ENCODE measurements at regions not wholly inside any gene's neighbourhood (a gene's known extent, or its start where the extent isn't known, plus 50 kb on each side); places are given as distances from the start of the nearest gene placed in this dataset.

DNA sequence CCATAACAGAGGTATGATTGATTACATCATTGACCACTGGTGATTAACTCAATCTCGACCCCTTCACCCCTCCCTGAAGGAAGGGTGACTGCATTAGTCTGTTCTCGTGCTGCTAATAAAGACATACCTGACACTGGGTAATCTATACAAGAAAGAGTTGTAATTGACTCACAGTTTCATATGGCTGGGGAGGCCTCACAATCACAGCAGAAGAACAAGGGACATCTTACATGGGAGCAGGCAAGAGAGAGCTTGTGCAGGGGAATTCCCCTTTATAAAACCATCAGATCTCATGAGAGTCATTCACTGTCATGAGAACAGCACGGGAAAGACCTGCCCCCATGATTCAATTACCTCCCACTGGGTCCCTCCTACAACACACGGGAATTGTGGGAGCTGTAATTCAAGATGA, 55.9 kb upstream of the TMCC3 start:
- TF ChIP-seq RCOR1 (IDR thresholded peaks at IDR 0.05; ENCODE audit: low read depth, low read length) (no peak), NPAS2 (CRISPR knock-in tag; IDR thresholded peaks at IDR 0.05; ENCODE audit: borderline replicate concordance) (no peak), CBX8 (IDR thresholded peaks at IDR 0.05) (no peak), SREBF2 (IDR thresholded peaks at IDR 0.05) (no peak), CEBPB (IDR thresholded peaks at IDR 0.05) (no peak), TFCP2L1 (CRISPR knock-in tag; IDR thresholded peaks at IDR 0.05) (no peak), BHLHE40 (IDR thresholded peaks at IDR 0.05; ENCODE audit: low read depth, low read length) (no peak), NR3C1 (IDR thresholded peaks at IDR 0.05) (no peak), RARB (CRISPR knock-in tag; IDR thresholded peaks at IDR 0.05) (no peak)
- TF ChIP-seq, protein P1, sequence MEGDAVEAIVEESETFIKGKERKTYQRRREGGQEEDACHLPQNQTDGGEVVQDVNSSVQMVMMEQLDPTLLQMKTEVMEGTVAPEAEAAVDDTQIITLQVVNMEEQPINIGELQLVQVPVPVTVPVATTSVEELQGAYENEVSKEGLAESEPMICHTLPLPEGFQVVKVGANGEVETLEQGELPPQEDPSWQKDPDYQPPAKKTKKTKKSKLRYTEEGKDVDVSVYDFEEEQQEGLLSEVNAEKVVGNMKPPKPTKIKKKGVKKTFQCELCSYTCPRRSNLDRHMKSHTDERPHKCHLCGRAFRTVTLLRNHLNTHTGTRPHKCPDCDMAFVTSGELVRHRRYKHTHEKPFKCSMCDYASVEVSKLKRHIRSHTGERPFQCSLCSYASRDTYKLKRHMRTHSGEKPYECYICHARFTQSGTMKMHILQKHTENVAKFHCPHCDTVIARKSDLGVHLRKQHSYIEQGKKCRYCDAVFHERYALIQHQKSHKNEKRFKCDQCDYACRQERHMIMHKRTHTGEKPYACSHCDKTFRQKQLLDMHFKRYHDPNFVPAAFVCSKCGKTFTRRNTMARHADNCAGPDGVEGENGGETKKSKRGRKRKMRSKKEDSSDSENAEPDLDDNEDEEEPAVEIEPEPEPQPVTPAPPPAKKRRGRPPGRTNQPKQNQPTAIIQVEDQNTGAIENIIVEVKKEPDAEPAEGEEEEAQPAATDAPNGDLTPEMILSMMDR (IDR thresholded peaks at IDR 0.05) = no peak
- TF ChIP-seq, protein P2, sequence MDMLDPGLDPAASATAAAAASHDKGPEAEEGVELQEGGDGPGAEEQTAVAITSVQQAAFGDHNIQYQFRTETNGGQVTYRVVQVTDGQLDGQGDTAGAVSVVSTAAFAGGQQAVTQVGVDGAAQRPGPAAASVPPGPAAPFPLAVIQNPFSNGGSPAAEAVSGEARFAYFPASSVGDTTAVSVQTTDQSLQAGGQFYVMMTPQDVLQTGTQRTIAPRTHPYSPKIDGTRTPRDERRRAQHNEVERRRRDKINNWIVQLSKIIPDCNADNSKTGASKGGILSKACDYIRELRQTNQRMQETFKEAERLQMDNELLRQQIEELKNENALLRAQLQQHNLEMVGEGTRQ (IDR thresholded peaks at IDR 0.05) = no peak
- TF ChIP-seq, protein P3, sequence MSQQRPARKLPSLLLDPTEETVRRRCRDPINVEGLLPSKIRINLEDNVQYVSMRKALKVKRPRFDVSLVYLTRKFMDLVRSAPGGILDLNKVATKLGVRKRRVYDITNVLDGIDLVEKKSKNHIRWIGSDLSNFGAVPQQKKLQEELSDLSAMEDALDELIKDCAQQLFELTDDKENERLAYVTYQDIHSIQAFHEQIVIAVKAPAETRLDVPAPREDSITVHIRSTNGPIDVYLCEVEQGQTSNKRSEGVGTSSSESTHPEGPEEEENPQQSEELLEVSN (IDR thresholded peaks at IDR 0.05; ENCODE audit: borderline replicate concordance, low read depth) = no peak
- no peak for FAIRE-seq
- Histone ChIP-seq H3K4me3 (no peak overlapping the region), H3K27ac (no peak overlapping the region), H3K4me1 (peaks cover 20% of the 10 kb centered on the region), H3K4me2 (no peak overlapping the region), H3K9me3 (no peaks in the 10 kb centered on the region)
- WGBS (ENCODE audit: missing lambda C conversion rate) = 44% methylated on average over 4 of the region's 4 CpGs
- ATAC-seq = no peak
- ChIA-PET POLR2A (no interaction called here), CTCF (interaction anchor here (1.7 kb wide), 1 partner anchor 9 kb away, joined by 4 read pairs; no protein-coding TSS in a partner anchor)
- no peak for DNase-seq (ENCODE audit: low read depth in 1 of 2, low spot score in 1 of 2)

DNA sequence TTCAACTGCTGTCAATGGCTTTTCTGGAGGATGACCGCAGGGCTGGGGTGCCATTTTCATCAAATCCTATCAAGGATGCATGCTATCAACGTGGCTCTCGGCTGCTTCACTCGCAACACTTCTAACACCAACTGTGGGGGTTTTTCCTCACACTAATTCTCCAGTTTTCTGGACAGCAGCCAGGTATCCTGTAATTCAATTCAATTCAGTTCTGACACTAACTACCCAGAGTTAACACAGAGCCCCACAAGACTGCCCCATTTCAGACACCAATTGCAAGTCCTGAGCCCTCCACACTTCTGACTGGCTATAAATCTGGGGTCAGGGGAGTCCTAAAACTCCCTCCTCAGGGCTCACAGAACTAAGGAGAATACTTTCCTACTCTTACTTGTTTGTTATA, 55.3 kb upstream of the TMCC3 start:
- ChIA-PET POLR2A (no interaction called here), CTCF (interaction anchor here (0.8 to 1.7 kb wide), 2 partner anchors 9 to 159 kb away, joined by 3 to 4 read pairs; no protein-coding TSS in a partner anchor)
- 96% methylated on average over 4 of the region's 4 CpGs for WGBS (ENCODE audit: missing lambda C conversion rate)
- Histone ChIP-seq H3K27ac (no peak overlapping the region; a peak in 1 of 6 replicates), H3K4me3 (no peak overlapping the region), H3K4me1 (peaks cover 20% of the 10 kb centered on the region), H3K4me2 (no peak overlapping the region; the same call in 2 of the 3 replicates), H3K9me3 (no peaks in the 10 kb centered on the region)
- DNase-seq (ENCODE audit: low read depth in 1 of 2, low spot score in 1 of 2) (no peak), ATAC-seq (no peak), FAIRE-seq (no peak)
- no peak for TF ChIP-seq JUNB (IDR thresholded peaks at IDR 0.05)
- TF ChIP-seq SMC3 (IDR thresholded peaks at IDR 0.05) = no peak
- no peak for TF ChIP-seq KDM1A (IDR thresholded peaks at IDR 0.05; ENCODE audit: low read depth)
- TF ChIP-seq POLR2AphosphoS2 (conservative IDR thresholded peaks at IDR 0.05; ENCODE audit: low read length) = no peak
- no peak for TF ChIP-seq CEBPB (IDR thresholded peaks at IDR 0.05)
- no peak for TF ChIP-seq POLR2A (IDR thresholded peaks at IDR 0.05; ENCODE audit: low read length)
- no peak for TF ChIP-seq KDM5A (IDR thresholded peaks at IDR 0.05)
- TF ChIP-seq, protein P4, sequence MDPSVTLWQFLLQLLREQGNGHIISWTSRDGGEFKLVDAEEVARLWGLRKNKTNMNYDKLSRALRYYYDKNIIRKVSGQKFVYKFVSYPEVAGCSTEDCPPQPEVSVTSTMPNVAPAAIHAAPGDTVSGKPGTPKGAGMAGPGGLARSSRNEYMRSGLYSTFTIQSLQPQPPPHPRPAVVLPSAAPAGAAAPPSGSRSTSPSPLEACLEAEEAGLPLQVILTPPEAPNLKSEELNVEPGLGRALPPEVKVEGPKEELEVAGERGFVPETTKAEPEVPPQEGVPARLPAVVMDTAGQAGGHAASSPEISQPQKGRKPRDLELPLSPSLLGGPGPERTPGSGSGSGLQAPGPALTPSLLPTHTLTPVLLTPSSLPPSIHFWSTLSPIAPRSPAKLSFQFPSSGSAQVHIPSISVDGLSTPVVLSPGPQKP (IDR thresholded peaks at IDR 0.05; ENCODE audit: low read depth, low read length) = no peak
- no peak for TF ChIP-seq RARB (CRISPR knock-in tag; IDR thresholded peaks at IDR 0.05)
- TF ChIP-seq CHD2 (IDR thresholded peaks at IDR 0.05; ENCODE audit: low read length, partially characterized antibody) = no peak
